ENCODE measurements at regions not wholly inside any gene's neighbourhood (a gene's known extent, or its start where the extent isn't known, plus 50 kb on each side); places are given as distances from the start of the nearest gene placed in this dataset.
"Not testable (repeated sequence)": the region's sequence is repeated elsewhere in the genome, so short reads cannot be mapped to it uniquely, and the experiment has no call there.

GRCh38 chr3:24006-24405 lies 172.6 kb upstream of the CHL1 start:
- no peak overlapping the region for H3K4me3 ChIP-seq (IDR thresholded peaks at IDR 0.05; ENCODE audit: insufficient read depth, low read depth, low read length)
- no peaks in the 10 kb centered on the region for H3K27me3 ChIP-seq (ENCODE audit: insufficient read depth, low read depth)
- no peaks in the 10 kb centered on the region for H3K4me1 ChIP-seq (ENCODE audit: low read depth, poor library complexity, severe bottlenecking)
- H4K20me1 ChIP-seq (ENCODE audit: insufficient read depth) = no peaks in the 10 kb centered on the region
- H3K36me3 ChIP-seq (ENCODE audit: insufficient read depth) = no peaks in the 10 kb centered on the region
- TF ChIP-seq, protein P1, sequence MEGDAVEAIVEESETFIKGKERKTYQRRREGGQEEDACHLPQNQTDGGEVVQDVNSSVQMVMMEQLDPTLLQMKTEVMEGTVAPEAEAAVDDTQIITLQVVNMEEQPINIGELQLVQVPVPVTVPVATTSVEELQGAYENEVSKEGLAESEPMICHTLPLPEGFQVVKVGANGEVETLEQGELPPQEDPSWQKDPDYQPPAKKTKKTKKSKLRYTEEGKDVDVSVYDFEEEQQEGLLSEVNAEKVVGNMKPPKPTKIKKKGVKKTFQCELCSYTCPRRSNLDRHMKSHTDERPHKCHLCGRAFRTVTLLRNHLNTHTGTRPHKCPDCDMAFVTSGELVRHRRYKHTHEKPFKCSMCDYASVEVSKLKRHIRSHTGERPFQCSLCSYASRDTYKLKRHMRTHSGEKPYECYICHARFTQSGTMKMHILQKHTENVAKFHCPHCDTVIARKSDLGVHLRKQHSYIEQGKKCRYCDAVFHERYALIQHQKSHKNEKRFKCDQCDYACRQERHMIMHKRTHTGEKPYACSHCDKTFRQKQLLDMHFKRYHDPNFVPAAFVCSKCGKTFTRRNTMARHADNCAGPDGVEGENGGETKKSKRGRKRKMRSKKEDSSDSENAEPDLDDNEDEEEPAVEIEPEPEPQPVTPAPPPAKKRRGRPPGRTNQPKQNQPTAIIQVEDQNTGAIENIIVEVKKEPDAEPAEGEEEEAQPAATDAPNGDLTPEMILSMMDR (conservative IDR thresholded peaks at IDR 0.05; ENCODE audit: low read depth, low read length) = no peak
- no peak overlapping the region for H3K4me2 ChIP-seq
- H2AFZ ChIP-seq (ENCODE audit: low read depth) = no peak overlapping the region
- H3K9ac ChIP-seq = no peak overlapping the region
- H3K79me2 ChIP-seq (ENCODE audit: insufficient read depth, low read depth) = no peaks in the 10 kb centered on the region
- H3K27ac ChIP-seq = no peak overlapping the region

- Histone ChIP-seq H3K36me3 (ENCODE audit: insufficient read depth) (no peaks in the 10 kb centered on the region), H3K27me3 (ENCODE audit: insufficient read depth, low read depth) (no peaks in the 10 kb centered on the region), H3K4me1 (ENCODE audit: low read depth, poor library complexity, severe bottlenecking) (no peaks in the 10 kb centered on the region), H3K9ac (no peak overlapping the region), H3K4me2 (no peak overlapping the region), H3K4me3 (IDR thresholded peaks at IDR 0.05; ENCODE audit: insufficient read depth, low read depth, low read length) (no peak overlapping the region), H2AFZ (ENCODE audit: low read depth) (no peak overlapping the region), H4K20me1 (ENCODE audit: insufficient read depth) (no peaks in the 10 kb centered on the region), H3K79me2 (ENCODE audit: insufficient read depth, low read depth) (no peaks in the 10 kb centered on the region), H3K27ac (no peak overlapping the region)
- TF ChIP-seq, protein P1 (conservative IDR thresholded peaks at IDR 0.05; ENCODE audit: low read depth, low read length) = no peak
These were observed 171.5 kb upstream of the CHL1 start for GRCh38 chr3:25056-25455.

- H3K9ac ChIP-seq; H3K27ac ChIP-seq; H4K20me1 ChIP-seq (ENCODE audit: insufficient read depth); H3K79me2 ChIP-seq (ENCODE audit: insufficient read depth, low read depth); H3K4me1 ChIP-seq (ENCODE audit: low read depth, poor library complexity, severe bottlenecking); H3K27me3 ChIP-seq (ENCODE audit: insufficient read depth, low read depth); H3K4me3 ChIP-seq (IDR thresholded peaks at IDR 0.05; ENCODE audit: insufficient read depth, low read depth, low read length); H2AFZ ChIP-seq (ENCODE audit: low read depth); H3K4me2 ChIP-seq; H3K36me3 ChIP-seq (ENCODE audit: insufficient read depth): not testable (repeated sequence)
These were observed 160.6 kb upstream of the CHL1 start for GRCh38 chr3:35985-36384.

GRCh38 chr3:42871-43744 lies 153.5 kb upstream of the CHL1 start:
- not testable (repeated sequence) for H3K36me3 ChIP-seq (ENCODE audit: insufficient read depth); H3K9ac ChIP-seq; H3K79me2 ChIP-seq (ENCODE audit: insufficient read depth, low read depth); H3K4me2 ChIP-seq; H2AFZ ChIP-seq (ENCODE audit: low read depth); H3K27me3 ChIP-seq (ENCODE audit: insufficient read depth, low read depth); H3K4me1 ChIP-seq (ENCODE audit: low read depth, poor library complexity, severe bottlenecking); H3K4me3 ChIP-seq (IDR thresholded peaks at IDR 0.05; ENCODE audit: insufficient read depth, low read depth, low read length); H3K27ac ChIP-seq; H4K20me1 ChIP-seq (ENCODE audit: insufficient read depth)

GRCh38 chr3:44028-44676 lies 152.4 kb upstream of the CHL1 start:
- Histone ChIP-seq H3K4me1 (ENCODE audit: low read depth, poor library complexity, severe bottlenecking) (no peaks in the 10 kb centered on the region), H3K27me3 (ENCODE audit: insufficient read depth, low read depth) (no peaks in the 10 kb centered on the region), H4K20me1 (ENCODE audit: insufficient read depth) (no peaks in the 10 kb centered on the region), H3K4me2 (no peak overlapping the region), H3K36me3 (ENCODE audit: insufficient read depth) (no peaks in the 10 kb centered on the region), H3K27ac (no peak overlapping the region), H3K79me2 (ENCODE audit: insufficient read depth, low read depth) (no peaks in the 10 kb centered on the region), H3K4me3 (IDR thresholded peaks at IDR 0.05; ENCODE audit: insufficient read depth, low read depth, low read length) (no peak overlapping the region), H2AFZ (ENCODE audit: low read depth) (no peak overlapping the region), H3K9ac (no peak overlapping the region)
- TF ChIP-seq, protein P1 (conservative IDR thresholded peaks at IDR 0.05; ENCODE audit: low read depth, low read length) = no peak

GRCh38 chr3:44941-45340 lies 151.6 kb upstream of the CHL1 start:
- not testable (repeated sequence) for H3K36me3 ChIP-seq (ENCODE audit: insufficient read depth); H3K4me1 ChIP-seq (ENCODE audit: low read depth, poor library complexity, severe bottlenecking); H3K27ac ChIP-seq; H3K9ac ChIP-seq; H2AFZ ChIP-seq (ENCODE audit: low read depth); H3K27me3 ChIP-seq (ENCODE audit: insufficient read depth, low read depth); H3K79me2 ChIP-seq (ENCODE audit: insufficient read depth, low read depth); H3K4me3 ChIP-seq (IDR thresholded peaks at IDR 0.05; ENCODE audit: insufficient read depth, low read depth, low read length); H4K20me1 ChIP-seq (ENCODE audit: insufficient read depth); H3K4me2 ChIP-seq
